Stimulated activated naive B cell treated with anti-CD40 and anti-IgM and Interleukin-4, amounts not matched to agents 10 μg/mL and 1 μg/mL and 100 μg/mL, for 72 hours (primary cell): ENCODE measurements at regions not wholly inside any gene's neighbourhood (a gene's known extent, or its start where the extent isn't known, plus 50 kb on each side); places are given as distances from the start of the nearest gene placed in this dataset.

Source experiments
- ATAC-seq, 2 donors: fragments of 150-1000 bp; cut with Tn5 transposase; replicated peaks; 2 replicates each; pipeline ENCODE4 v1.10.0; 2021; ENCODE audit warnings: moderate library complexity in 1 of 2
- DNase-seq: peaks from one replicate; pipeline ENCODE4 v3.0.0; 2021
- H3K27ac Mint-ChIP-seq: one replicate; pipeline ENCODE4 v1.8.0; 2022; ENCODE audit warnings: mild to moderate bottlenecking, mixed read lengths
- H3K27me3 Mint-ChIP-seq, 2 donors: one replicate each; pipeline ENCODE4 v1.8.0; 2022; ENCODE audit warnings: mixed read lengths in 2 of 2
- H3K36me3 Mint-ChIP-seq, 2 donors: one replicate each; pipeline ENCODE4 v1.8.0; 2022; ENCODE audit warnings: mixed read lengths in 2 of 2, mild to moderate bottlenecking in 1 of 2
- H3K4me1 Mint-ChIP-seq, 2 donors: one replicate each; pipeline ENCODE4 v1.8.0; 2022; ENCODE audit warnings: mixed read lengths in 2 of 2, mild to moderate bottlenecking in 1 of 2
- H3K4me3 Mint-ChIP-seq, 2 donors: one replicate each; pipeline ENCODE4 v1.8.0; 2022; ENCODE audit warnings: mild to moderate bottlenecking in 2 of 2, mixed read lengths in 2 of 2, moderate library complexity in 1 of 2
- H3K9me3 Mint-ChIP-seq, 2 donors: one replicate each; pipeline ENCODE4 v1.8.0; 2022; ENCODE audit warnings: mixed read lengths in 2 of 2, mild to moderate bottlenecking in 1 of 2

- H3K36me3 Mint-ChIP-seq: no peaks in the 10 kb centered on the region
- no peak for DNase-seq
- ATAC-seq: no peak
- H3K27ac Mint-ChIP-seq: no peak overlapping the region
- peaks cover 11% of the 10 kb centered on the region in 2 donors for H3K9me3 Mint-ChIP-seq
- H3K27me3 Mint-ChIP-seq: no peaks in the 10 kb centered on the region
- H3K4me3 Mint-ChIP-seq: no peak overlapping the region
- no peaks in the 10 kb centered on the region for H3K4me1 Mint-ChIP-seq
Measured at GRCh38 chr5:7209658-7210057, 186.3 kb upstream of the ADCY2 start.

- no peaks in the 10 kb centered on the region for H3K36me3 Mint-ChIP-seq
- H3K4me1 Mint-ChIP-seq: no peaks in the 10 kb centered on the region
- no peak for ATAC-seq
- no peak overlapping the region for H3K27ac Mint-ChIP-seq
- H3K9me3 Mint-ChIP-seq: peaks cover 6 to 8% of the 10 kb centered on the region in 2 donors
- DNase-seq: no peak
- H3K27me3 Mint-ChIP-seq: no peaks in the 10 kb centered on the region
- H3K4me3 Mint-ChIP-seq: no peak overlapping the region
Measured at GRCh38 chr5:7210549-7210948, 185.4 kb upstream of the ADCY2 start.

- peaks cover 0 to 5% of the 10 kb centered on the region in 2 donors for H3K9me3 Mint-ChIP-seq
- no peak for ATAC-seq
Measured at GRCh38 chr5:7213525-7213924, 182.4 kb upstream of the ADCY2 start.

GRCh38 chr5:7214906-7215416 is 181.0 kb upstream of the ADCY2 start:
- no peak for DNase-seq
- H3K27me3 Mint-ChIP-seq: peaks cover 0 to 6% of the 10 kb centered on the region in 2 donors
- no peaks in the 10 kb centered on the region for H3K36me3 Mint-ChIP-seq
- no peak for ATAC-seq
- no peak overlapping the region for H3K4me3 Mint-ChIP-seq
- H3K4me1 Mint-ChIP-seq: no peaks in the 10 kb centered on the region
- no peak overlapping the region for H3K27ac Mint-ChIP-seq
- H3K9me3 Mint-ChIP-seq: peaks cover 0 to 5% of the 10 kb centered on the region in 2 donors

More at GRCh38 chr5:7213525-7213924, 182.4 kb upstream of the ADCY2 start:
- DNase-seq: no peak
- Mint-ChIP-seq H3K4me3 (no peak overlapping the region), H3K27ac (no peak overlapping the region), H3K27me3 (peaks cover 0 to 6% of the 10 kb centered on the region in 2 donors), H3K36me3 (no peaks in the 10 kb centered on the region), H3K4me1 (no peaks in the 10 kb centered on the region)

- Mint-ChIP-seq H3K27me3 (peaks cover 0 to 6% of the 10 kb centered on the region in 2 donors), H3K4me3 (no peak overlapping the region), H3K27ac (no peak overlapping the region), H3K36me3 (no peaks in the 10 kb centered on the region), H3K4me1 (no peaks in the 10 kb centered on the region), H3K9me3 (peaks cover 0 to 4% of the 10 kb centered on the region in 2 donors)
- no peak for ATAC-seq
- no peak for DNase-seq
Measured at GRCh38 chr5:7218141-7218540, 177.8 kb upstream of the ADCY2 start.

- no peak overlapping the region for H3K4me3 Mint-ChIP-seq
- ATAC-seq (no peak), DNase-seq (no peak)
- no peaks in the 10 kb centered on the region for H3K4me1 Mint-ChIP-seq
- peaks cover 0 to 6% of the 10 kb centered on the region in 2 donors for H3K27me3 Mint-ChIP-seq
- no peak overlapping the region for H3K27ac Mint-ChIP-seq
- H3K9me3 Mint-ChIP-seq: peaks cover 0 to 4% of the 10 kb centered on the region in 2 donors
- H3K36me3 Mint-ChIP-seq: no peaks in the 10 kb centered on the region
Measured at GRCh38 chr5:7220156-7220555, 175.8 kb upstream of the ADCY2 start.

GRCh38 chr5:7221041-7221440 is 174.9 kb upstream of the ADCY2 start:
- DNase-seq: no peak
- H3K9me3 Mint-ChIP-seq: peaks cover 0 to 2% of the 10 kb centered on the region in 2 donors
- no peak overlapping the region for H3K27ac Mint-ChIP-seq
- peaks cover 0 to 6% of the 10 kb centered on the region in 2 donors for H3K27me3 Mint-ChIP-seq
- ATAC-seq: no peak
- no peaks in the 10 kb centered on the region for H3K36me3 Mint-ChIP-seq
- no peaks in the 10 kb centered on the region for H3K4me1 Mint-ChIP-seq
- H3K4me3 Mint-ChIP-seq: no peak overlapping the region

GRCh38 chr5:7225826-7226225 is 170.1 kb upstream of the ADCY2 start:
- Mint-ChIP-seq H3K4me1 (no peaks in the 10 kb centered on the region), H3K36me3 (no peaks in the 10 kb centered on the region), H3K27me3 (no peaks in the 10 kb centered on the region), H3K27ac (no peak overlapping the region), H3K4me3 (no peak overlapping the region), H3K9me3 (peaks cover 6 to 7% of the 10 kb centered on the region in 2 donors)
- DNase-seq (no peak), ATAC-seq (no peak)

- DNase-seq (no peak), ATAC-seq (no peak)
- H3K9me3 Mint-ChIP-seq: peaks cover 2 to 4% of the 10 kb centered on the region in 2 donors
- H3K36me3 Mint-ChIP-seq: no peaks in the 10 kb centered on the region
- no peak overlapping the region for H3K4me3 Mint-ChIP-seq
- H3K4me1 Mint-ChIP-seq: no peaks in the 10 kb centered on the region
- H3K27ac Mint-ChIP-seq: no peak overlapping the region
- no peaks in the 10 kb centered on the region for H3K27me3 Mint-ChIP-seq
Measured at GRCh38 chr5:7242118-7242710, 153.7 kb upstream of the ADCY2 start.

- no peak for ATAC-seq
- no peaks in the 10 kb centered on the region for H3K27me3 Mint-ChIP-seq
- peaks cover 0 to 1% of the 10 kb centered on the region in 2 donors for H3K9me3 Mint-ChIP-seq
- H3K4me1 Mint-ChIP-seq: no peaks in the 10 kb centered on the region
- no peaks in the 10 kb centered on the region for H3K36me3 Mint-ChIP-seq
- no peak for DNase-seq
- no peak overlapping the region for H3K4me3 Mint-ChIP-seq
- no peak overlapping the region for H3K27ac Mint-ChIP-seq
Measured at GRCh38 chr5:7244208-7244607, 151.7 kb upstream of the ADCY2 start.

GRCh38 chr5:7245121-7245651 is 150.8 kb upstream of the ADCY2 start:
- no peak overlapping the region for H3K4me3 Mint-ChIP-seq
- DNase-seq (no peak), ATAC-seq (no peak)
- no peaks in the 10 kb centered on the region for H3K4me1 Mint-ChIP-seq
- H3K27ac Mint-ChIP-seq: no peak overlapping the region
- peaks cover 0 to 1% of the 10 kb centered on the region in 2 donors for H3K9me3 Mint-ChIP-seq
- no peaks in the 10 kb centered on the region for H3K36me3 Mint-ChIP-seq
- no peaks in the 10 kb centered on the region for H3K27me3 Mint-ChIP-seq

GRCh38 chr5:7246287-7246686 is 149.7 kb upstream of the ADCY2 start:
- ATAC-seq (no peak), DNase-seq (no peak)
- Mint-ChIP-seq H3K9me3 (no peaks in the 10 kb centered on the region), H3K27ac (no peak overlapping the region), H3K4me3 (no peak overlapping the region), H3K4me1 (no peaks in the 10 kb centered on the region), H3K36me3 (no peaks in the 10 kb centered on the region), H3K27me3 (no peaks in the 10 kb centered on the region)

- no peak for DNase-seq
- Mint-ChIP-seq H3K27me3 (no peaks in the 10 kb centered on the region), H3K4me1 (no peaks in the 10 kb centered on the region), H3K4me3 (no peak overlapping the region), H3K9me3 (peaks cover 0 to 1% of the 10 kb centered on the region in 2 donors), H3K36me3 (no peaks in the 10 kb centered on the region), H3K27ac (no peak overlapping the region)
- no peak for ATAC-seq
Measured at GRCh38 chr5:7250004-7250403, 145.9 kb upstream of the ADCY2 start.

GRCh38 chr5:7250611-7251010 is 145.3 kb upstream of the ADCY2 start:
- ATAC-seq: no peak
- DNase-seq: no peak
- Mint-ChIP-seq H3K4me1 (no peaks in the 10 kb centered on the region), H3K36me3 (no peaks in the 10 kb centered on the region), H3K9me3 (peaks cover 0 to 1% of the 10 kb centered on the region in 2 donors), H3K4me3 (no peak overlapping the region), H3K27me3 (no peaks in the 10 kb centered on the region), H3K27ac (no peak overlapping the region)

GRCh38 chr5:7251132-7251531 is 144.8 kb upstream of the ADCY2 start:
- DNase-seq: no peak
- no peak for ATAC-seq
- peaks cover 0 to 1% of the 10 kb centered on the region in 2 donors for H3K9me3 Mint-ChIP-seq
- no peak overlapping the region for H3K27ac Mint-ChIP-seq
- H3K4me3 Mint-ChIP-seq: no peak overlapping the region
- H3K36me3 Mint-ChIP-seq: no peaks in the 10 kb centered on the region
- no peaks in the 10 kb centered on the region for H3K27me3 Mint-ChIP-seq
- no peaks in the 10 kb centered on the region for H3K4me1 Mint-ChIP-seq
